GM04503 (cell line): ENCODE measurements at regions not wholly inside any gene's neighbourhood (a gene's known extent, or its start where the extent isn't known, plus 50 kb on each side); places are given as distances from the start of the nearest gene placed in this dataset.

ENCODE experiments used
- DNase-seq: peaks from one replicate; pipeline ENCODE4 v3.0.0-alpha.2; 2012; ENCODE audit warnings: low read depth

DNA sequence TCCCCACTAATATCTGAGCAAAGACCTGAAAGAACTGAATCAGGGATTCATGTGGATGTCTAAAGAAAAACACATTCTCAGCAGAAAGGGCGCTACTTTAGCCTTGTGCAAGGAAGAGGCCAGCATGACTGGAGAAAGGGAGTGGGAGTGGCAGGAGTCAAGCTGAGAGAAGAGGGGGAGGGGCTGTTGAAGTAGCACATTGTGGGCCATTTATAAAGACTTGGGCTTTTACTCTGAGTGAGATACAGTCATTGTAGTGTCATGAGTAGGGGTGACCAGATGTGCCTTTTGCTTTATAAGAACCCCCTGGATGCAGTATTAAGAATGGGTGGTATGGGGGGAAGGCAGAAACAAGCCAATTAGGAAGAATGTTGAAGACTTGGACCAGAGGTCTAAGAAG, 452.8 kb downstream of the ENC1 start:
- DNase-seq: no peak

DNA sequence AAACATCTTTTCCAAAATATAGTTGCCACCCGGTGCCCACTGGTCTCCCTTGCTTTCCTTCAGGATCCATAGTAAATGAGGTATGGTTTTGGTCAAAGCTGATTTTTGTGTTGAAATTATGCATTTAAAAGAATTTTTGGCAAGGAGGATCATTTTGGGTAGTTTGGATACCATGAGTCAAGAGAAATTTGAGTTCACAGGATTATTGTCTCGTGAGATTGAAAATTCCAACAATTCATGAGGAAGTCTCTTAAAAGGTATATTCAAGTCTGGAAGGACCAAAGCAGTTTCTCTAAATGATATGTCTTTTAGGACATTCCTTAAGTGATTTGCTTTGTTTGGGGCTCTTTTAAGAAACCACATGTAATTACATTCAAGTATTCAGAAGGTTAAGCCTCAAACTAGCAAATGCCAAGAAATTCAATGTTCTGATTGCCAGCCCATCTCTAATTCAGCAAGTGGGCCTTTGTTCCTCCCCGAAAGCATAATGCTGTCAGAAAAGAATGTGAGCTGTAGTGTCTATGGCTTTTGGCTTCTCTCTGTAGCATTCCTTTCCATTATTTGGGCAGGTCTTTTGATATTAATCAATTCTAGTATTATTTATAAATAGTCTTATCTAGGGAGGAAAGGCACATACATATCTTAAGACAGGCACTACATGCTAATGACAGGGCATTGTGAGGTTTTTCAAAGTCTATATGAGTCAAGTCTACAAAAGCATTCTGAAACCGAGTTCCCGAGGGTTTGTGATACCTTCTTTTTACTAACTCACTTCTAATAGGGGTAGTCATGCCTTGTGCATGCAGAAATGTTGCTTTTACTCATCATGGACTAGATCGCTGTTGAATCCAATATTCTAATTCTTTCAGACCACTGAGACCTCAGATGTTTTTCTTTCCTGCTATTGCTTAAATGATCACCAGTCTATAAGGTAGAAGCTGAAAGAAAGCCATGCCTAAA, 453.9 kb downstream of the ENC1 start:
- no peak for DNase-seq

- no peak for DNase-seq
These were observed 454.9 kb downstream of the ENC1 start for GRCh38 chr5:74185599-74185998.

DNA sequence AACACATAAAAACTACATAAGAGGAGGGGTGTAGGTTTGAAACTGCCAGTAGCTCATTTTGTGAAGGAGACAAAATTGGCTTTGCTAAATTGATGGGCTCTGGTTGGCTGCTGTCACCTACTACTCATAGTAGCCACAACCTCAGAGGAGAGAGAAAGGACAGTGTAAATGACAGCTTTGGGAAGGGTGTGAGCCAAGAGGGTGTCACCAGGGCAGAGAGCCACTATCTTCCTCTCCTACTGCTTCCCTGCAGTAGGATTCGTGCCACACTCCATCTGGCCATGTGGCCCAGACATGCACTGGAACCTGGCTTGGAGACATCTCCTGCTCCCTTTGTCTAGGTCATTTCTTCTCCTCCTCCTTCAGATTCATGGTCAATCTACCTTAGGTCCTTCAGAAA, 455.9 kb downstream of the ENC1 start:
- DNase-seq: no peak

- no peak for DNase-seq
These were observed 457.5 kb downstream of the ENC1 start for GRCh38 chr5:74183041-74183440.

- no peak for DNase-seq
These were observed 457.9 kb downstream of the ENC1 start for GRCh38 chr5:74182603-74183002.

- DNase-seq: no peak
These were observed 460.8 kb downstream of the ENC1 start for GRCh38 chr5:74179701-74180100.

GRCh38 chr5:74179179-74179578, 461.3 kb downstream of the ENC1 start:
- DNase-seq: peak; percentile 65

GRCh38 chr5:74177961-74178360, 462.6 kb downstream of the ENC1 start:
- DNase-seq: no peak

- no peak for DNase-seq
These were observed 466.2 kb downstream of the ENC1 start for GRCh38 chr5:74174366-74174765.

GRCh38 chr5:74173665-74174064, 466.9 kb downstream of the ENC1 start:
- no peak for DNase-seq

DNA sequence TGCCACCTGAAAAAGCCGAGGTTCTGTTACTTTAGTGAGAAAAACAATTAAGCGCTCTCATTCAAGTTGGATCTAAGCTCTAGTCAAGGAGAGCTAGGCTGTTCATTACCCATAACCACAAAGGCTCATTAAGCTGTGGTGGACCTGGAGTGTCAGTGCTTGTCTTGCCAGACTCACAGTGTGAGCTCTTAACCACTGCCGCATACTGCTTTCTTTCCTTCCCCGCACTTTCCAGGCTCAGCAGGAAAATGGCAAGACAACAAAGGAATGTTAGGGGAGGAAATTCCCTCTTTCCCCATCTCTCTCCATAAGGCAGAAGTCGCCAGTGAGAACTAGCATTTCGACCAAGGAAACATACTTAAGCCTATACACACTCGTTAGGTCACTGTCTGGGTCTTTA, 467.3 kb downstream of the ENC1 start:
- no peak for DNase-seq

DNA sequence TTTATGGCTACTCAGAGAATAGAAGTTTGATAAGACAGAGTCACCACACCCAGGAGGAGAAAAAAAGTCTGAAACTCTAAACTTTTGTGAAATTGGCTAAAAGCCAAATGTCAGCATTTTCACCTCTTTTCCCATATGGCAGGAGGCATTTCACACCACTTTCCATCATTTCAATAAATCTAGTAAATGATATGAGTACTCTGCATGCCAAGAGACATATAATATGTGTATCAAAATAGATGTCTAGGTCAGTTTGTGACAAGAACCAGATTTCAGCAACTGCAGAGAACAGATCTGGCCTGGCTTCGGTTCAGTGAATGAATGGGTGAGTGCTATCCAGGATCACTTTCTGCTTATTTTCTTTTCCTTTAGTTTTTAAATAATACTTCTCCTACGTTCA, 470.8 kb downstream of the ENC1 start:
- no peak for DNase-seq

- no peak for DNase-seq
These were observed 472.6 kb downstream of the ENC1 start for GRCh38 chr5:74167930-74168315.

DNA sequence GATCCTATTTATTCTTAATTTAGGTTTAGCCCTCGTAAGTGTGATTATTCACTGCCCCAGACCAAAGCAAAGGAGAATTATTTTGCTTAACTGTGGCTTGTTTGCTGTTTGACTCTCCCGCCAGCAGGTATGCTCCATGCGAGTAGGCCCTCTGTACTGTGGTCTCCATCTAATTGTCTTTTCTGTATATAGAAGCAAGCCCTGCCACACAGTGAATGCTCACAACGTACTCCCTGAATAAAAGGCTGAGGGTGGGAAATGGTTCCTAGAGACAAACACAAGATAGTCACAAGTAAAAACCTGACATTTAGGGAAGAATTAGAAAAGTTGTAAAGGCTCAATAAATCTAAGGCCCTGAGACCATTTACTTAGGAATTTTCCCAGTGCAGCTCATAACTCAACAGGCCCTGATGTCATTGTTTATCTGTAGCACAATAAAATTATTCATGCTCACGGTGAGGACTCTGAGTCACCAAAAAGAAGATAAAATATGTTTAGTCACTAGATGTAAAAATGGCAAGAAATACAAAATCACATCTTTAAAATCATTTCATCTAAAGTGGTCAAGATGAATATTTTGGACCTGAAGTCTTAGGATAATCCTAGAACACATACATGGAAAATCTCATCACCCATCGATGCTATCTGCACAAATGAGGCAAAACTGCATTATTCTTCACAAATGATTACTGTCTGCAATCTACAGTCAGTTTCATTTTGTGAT, 473.2 kb downstream of the ENC1 start:
- peak; percentile 66 for DNase-seq

DNA sequence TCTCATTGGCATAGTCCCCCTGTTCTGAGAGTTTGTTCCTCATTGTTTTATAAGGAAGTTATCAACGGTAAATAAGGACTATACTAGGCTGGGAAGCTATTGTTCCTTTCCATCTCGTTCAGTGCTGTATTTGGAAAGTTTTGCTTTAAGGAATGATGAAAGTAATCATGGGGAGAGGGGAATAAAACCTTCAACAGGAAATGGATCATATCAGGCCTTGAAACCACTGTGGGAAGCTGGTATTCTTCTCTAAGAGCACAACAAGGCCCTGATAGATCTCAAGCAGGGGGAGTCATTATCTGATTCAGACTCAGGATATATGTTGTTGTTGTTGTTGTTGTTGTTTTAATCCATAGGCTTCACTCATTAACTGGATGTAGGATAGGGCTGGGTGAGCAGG, 474.5 kb downstream of the ENC1 start:
- no peak for DNase-seq

DNA sequence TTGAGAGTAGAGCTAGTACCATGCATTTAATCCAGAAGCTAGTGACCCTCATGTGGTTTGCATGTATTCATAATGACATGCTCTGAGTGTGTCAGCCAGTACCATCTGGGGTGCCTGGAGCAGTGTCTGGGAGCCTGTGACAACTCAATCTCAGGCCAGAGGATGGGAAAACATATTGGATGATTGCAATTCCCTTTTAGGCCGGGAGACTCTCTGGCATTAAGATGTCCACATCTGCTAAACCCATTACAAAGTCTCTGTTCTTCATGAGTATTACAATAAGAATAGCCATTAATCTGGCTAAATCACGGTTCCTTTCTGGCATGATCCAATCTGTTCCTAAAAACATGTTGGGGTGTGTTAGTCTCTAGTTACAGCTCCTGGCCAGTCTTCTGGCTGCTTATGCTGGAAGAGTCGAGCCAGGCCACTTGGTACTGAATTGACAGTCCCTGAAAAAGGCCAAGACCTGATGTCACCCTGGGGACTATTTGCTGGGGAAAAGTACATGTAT, 475.7 kb downstream of the ENC1 start:
- no peak for DNase-seq

DNA sequence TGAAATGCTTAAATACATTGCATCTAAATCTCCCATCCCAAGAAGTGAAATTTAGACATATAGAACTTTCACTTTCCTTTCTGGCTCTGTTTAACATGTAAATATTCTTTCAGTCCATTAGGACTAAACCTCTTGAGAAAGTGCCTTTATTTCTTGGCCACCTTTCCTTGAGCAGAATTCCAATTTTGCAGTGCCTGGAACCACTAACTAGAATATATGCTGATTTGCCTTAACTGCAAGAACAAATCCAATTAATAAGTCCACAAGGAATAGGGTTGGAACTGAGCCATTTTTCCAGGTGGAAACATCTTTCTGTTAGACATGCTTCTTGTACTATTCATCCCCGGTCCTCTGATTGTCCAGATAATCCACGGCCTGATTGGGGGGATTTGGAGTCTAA, 478.0 kb downstream of the ENC1 start:
- no peak for DNase-seq

- DNase-seq: no peak
These were observed 479.4 kb downstream of the ENC1 start for GRCh38 chr5:74161170-74161569.

GRCh38 chr5:74156728-74157383, 483.7 kb downstream of the ENC1 start:
- DNase-seq: no peak

DNA sequence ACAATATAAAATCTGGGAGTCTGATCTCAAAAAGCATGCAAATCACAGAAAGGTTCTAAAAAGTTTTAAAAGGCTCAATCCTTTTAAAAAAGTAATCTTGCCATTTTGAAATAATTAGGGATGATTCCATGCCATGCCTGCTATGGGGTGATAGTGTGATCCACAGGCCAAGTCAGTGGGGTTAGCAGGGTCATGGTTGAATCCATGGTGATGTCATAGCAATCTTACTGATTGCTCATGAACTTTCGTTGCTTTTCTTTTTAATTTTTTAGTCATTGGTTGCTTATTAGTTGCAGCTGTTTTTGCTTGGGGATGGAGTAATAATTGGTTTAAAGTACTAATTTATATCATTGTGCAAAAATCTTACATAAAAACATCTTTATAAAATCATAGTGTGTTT, 485.0 kb downstream of the ENC1 start:
- no peak for DNase-seq

- no peak for DNase-seq
These were observed 486.0 kb downstream of the ENC1 start for GRCh38 chr5:74154526-74154925.
